Aorta (tissue), 5 donors: ENCODE measurements at regions not wholly inside any gene's neighbourhood (a gene's known extent, or its start where the extent isn't known, plus 50 kb on each side); places are given as distances from the start of the nearest gene placed in this dataset.
"Not testable (repeated sequence)": the region's sequence is repeated elsewhere in the genome, so short reads cannot be mapped to it uniquely, and the experiment has no call there.

ENCODE experiments used
- ATAC-seq: fragments of 200-7000 bp; cut with Tn5 transposase; one replicate; pipeline ENCODE4 v1.9.1; 2022; ENCODE audit warnings: moderate library complexity; ENCODE audit not compliant: low FRiP score
- DNase-seq, 2 donors: peaks; one replicate each; pipeline ENCODE4 v3.0.0-alpha.2; 2020
- H3K27ac ChIP-seq, 2 donors: one replicate each; pipeline ENCODE4 v1.5.1; 2013; ENCODE audit warnings: low read length in 2 of 2, mild to moderate bottlenecking in 2 of 2, moderate library complexity in 2 of 2, control low read depth in 1 of 2, inconsistent platforms in 1 of 2, low read depth in 1 of 2
- H3K27me3 ChIP-seq, 2 donors: one replicate each; pipeline ENCODE4 v1.6.1; 2013; ENCODE audit warnings: control low read depth in 1 of 2, low read length in 1 of 2, mild to moderate bottlenecking in 1 of 2, moderate library complexity in 1 of 2; ENCODE audit not compliant: insufficient read depth in 2 of 2, control insufficient read depth in 1 of 2
- H3K36me3 ChIP-seq, 2 donors: one replicate each; pipeline ENCODE4 v1.6.1; 2013; ENCODE audit warnings: control low read depth in 1 of 2, low read length in 1 of 2, mild to moderate bottlenecking in 1 of 2; ENCODE audit not compliant: insufficient read depth in 2 of 2, control insufficient read depth in 1 of 2
- H3K4me1 ChIP-seq, 2 donors: one replicate each; pipeline ENCODE4 v1.6.1; 2013; ENCODE audit warnings: low read length in 2 of 2, control low read depth in 1 of 2, mild to moderate bottlenecking in 1 of 2, moderate library complexity in 1 of 2; ENCODE audit not compliant: insufficient read depth in 2 of 2, control insufficient read depth in 1 of 2
- H3K4me3 ChIP-seq, 2 donors: one replicate each; pipeline ENCODE4 v1.5.1; 2013; ENCODE audit warnings: low read length in 2 of 2, control low read depth in 1 of 2, mild to moderate bottlenecking in 1 of 2
- H3K9me3 ChIP-seq: one replicate; pipeline ENCODE4 v1.6.1; 2013; ENCODE audit warnings: mild to moderate bottlenecking, low read length; ENCODE audit not compliant: control insufficient read depth
- WGBS, 2 donors: extraction: QIAGEN DNeasy Blood & Tissue Kit; methylation state at CpG; one replicate each; pipeline ENCODE4 v1.1.7; 2013; 5-methylcytosine and 5-hydroxymethylcytosine counted together
- intact Hi-C, 2 donors: fragments of 100-400 bp; cut with DNase I; formaldehyde crosslinking; loops; one replicate each; pipeline versions ENCODE4 v1.14.2 to v1.15.0; 2022
- donor health status: healthy with polysubstance abuse.
- donor health status: Bipolar disorder and iron deficiency.
- donor health status: DM: no; HTN: no; CAD: no.
- donor health status: DM: no; HTN: no; CAD: no.
- donor health status: DM: yes; HTN: yes; CAD: no.

- intact Hi-C loops, result no loop called here
- no peak overlapping the region for H3K4me3 ChIP-seq
- no peak for ATAC-seq
- H3K27me3 ChIP-seq, result no peaks in the 10 kb centered on the region
- H3K36me3 ChIP-seq, result no peaks in the 10 kb centered on the region
- H3K9me3 ChIP-seq, result no peaks in the 10 kb centered on the region
- no peak for DNase-seq
- no peaks in the 10 kb centered on the region for H3K4me1 ChIP-seq
- no peak overlapping the region for H3K27ac ChIP-seq
Observed at GRCh38 chr3:20637729-20638128, 451.7 kb upstream of the SGO1 start.

GRCh38 chr3:20622304-20622703 is 436.3 kb upstream of the SGO1 start:
- Histone ChIP-seq H3K9me3 (no peaks in the 10 kb centered on the region), H3K4me3 (no peak overlapping the region), H3K27ac (no peak overlapping the region), H3K4me1 (no peaks in the 10 kb centered on the region), H3K36me3 (no peaks in the 10 kb centered on the region), H3K27me3 (no peaks in the 10 kb centered on the region)
- 81 to 86% methylated on average over 6 of the region's 6 CpGs for WGBS, 2 donors
- DNase-seq, result no peak
- intact Hi-C loops, result no loop called here
- ATAC-seq, result no peak

GRCh38 chr3:20618621-20619020 is 432.6 kb upstream of the SGO1 start:
- H3K4me1 ChIP-seq, intact Hi-C loops, H3K27me3 ChIP-seq, ATAC-seq, H3K4me3 ChIP-seq, DNase-seq, H3K36me3 ChIP-seq, H3K9me3 ChIP-seq, H3K27ac ChIP-seq: not testable (repeated sequence)
- 31 to 41% methylated on average over 3 of the region's 3 CpGs for WGBS, 2 donors

- H3K4me1 ChIP-seq, intact Hi-C loops, H3K27me3 ChIP-seq, DNase-seq, H3K9me3 ChIP-seq, H3K4me3 ChIP-seq, H3K36me3 ChIP-seq, H3K27ac ChIP-seq, ATAC-seq: not testable (repeated sequence)
- WGBS, 2 donors, result 18 to 23% methylated on average over 7 of the region's 7 CpGs
Observed at GRCh38 chr3:20618181-20618580, 432.2 kb upstream of the SGO1 start.

- DNase-seq, intact Hi-C loops, H3K9me3 ChIP-seq, H3K27ac ChIP-seq, H3K4me1 ChIP-seq, H3K36me3 ChIP-seq, H3K4me3 ChIP-seq, H3K27me3 ChIP-seq, ATAC-seq: not testable (repeated sequence)
Observed at GRCh38 chr3:20615982-20616381, 430.0 kb upstream of the SGO1 start.

- DNase-seq (no peak), ATAC-seq (no peak)
- intact Hi-C loops, result no loop called here
- H3K4me3 ChIP-seq, result no peak overlapping the region
- no peaks in the 10 kb centered on the region for H3K9me3 ChIP-seq
- 88 to 91% methylated on average over 5 of the region's 5 CpGs for WGBS, 2 donors
- no peaks in the 10 kb centered on the region for H3K4me1 ChIP-seq
- no peaks in the 10 kb centered on the region for H3K27me3 ChIP-seq
- no peaks in the 10 kb centered on the region for H3K36me3 ChIP-seq
- no peak overlapping the region for H3K27ac ChIP-seq
Observed at GRCh38 chr3:20608054-20608738, 422.2 kb upstream of the SGO1 start.

GRCh38 chr3:20604659-20605058 is 418.7 kb upstream of the SGO1 start:
- DNase-seq (no peak), ATAC-seq (no peak)
- intact Hi-C loops, result no loop called here
- Histone ChIP-seq H3K27ac (no peak overlapping the region), H3K9me3 (no peaks in the 10 kb centered on the region), H3K36me3 (no peaks in the 10 kb centered on the region), H3K27me3 (no peaks in the 10 kb centered on the region), H3K4me3 (no peak overlapping the region), H3K4me1 (no peaks in the 10 kb centered on the region)

GRCh38 chr3:20589275-20589674 is 403.3 kb upstream of the SGO1 start:
- WGBS, 2 donors, result 91 to 93% methylated on average over 5 of the region's 5 CpGs
- DNase-seq (no peak), ATAC-seq (no peak)
- no peak overlapping the region for H3K27ac ChIP-seq
- H3K4me3 ChIP-seq, result no peak overlapping the region
- no peaks in the 10 kb centered on the region for H3K36me3 ChIP-seq
- H3K9me3 ChIP-seq, result no peaks in the 10 kb centered on the region
- no peaks in the 10 kb centered on the region for H3K27me3 ChIP-seq
- intact Hi-C loops, result no loop called here
- H3K4me1 ChIP-seq, result no peaks in the 10 kb centered on the region

GRCh38 chr3:20588781-20589180 is 402.8 kb upstream of the SGO1 start:
- WGBS, 2 donors, result 91 to 93% methylated on average over 10 of the region's 10 CpGs
- no peaks in the 10 kb centered on the region for H3K9me3 ChIP-seq
- H3K36me3 ChIP-seq, result no peaks in the 10 kb centered on the region
- ATAC-seq, result no peak
- DNase-seq, result no peak
- H3K27me3 ChIP-seq, result no peaks in the 10 kb centered on the region
- no peak overlapping the region for H3K4me3 ChIP-seq
- H3K27ac ChIP-seq, result no peak overlapping the region
- intact Hi-C loops, result no loop called here
- no peaks in the 10 kb centered on the region for H3K4me1 ChIP-seq
